IMR-90 (cell line): ENCODE measurements at regions not wholly inside any gene's neighbourhood (a gene's known extent, or its start where the extent isn't known, plus 50 kb on each side); places are given as distances from the start of the nearest gene placed in this dataset.

ENCODE experiments used
- ATAC-seq: fragments of 200-7000 bp; cut with Tn5 transposase; 2 replicates; pipeline ENCODE4 v1.9.1; 2020; ENCODE audit warnings: low read depth, mild to moderate bottlenecking, moderate library complexity
- BruUV-seq: library from RNA; stranded (reverse); fragments of 400-500 nt; replicated peaks from 2 replicates; lab custom pipeline; 2021; lab: Mats Ljungman, UMichigan
- CTCF ChIA-PET: fragments of 300-600 bp; formaldehyde crosslinking; extraction: SDS; loops from one replicate; lab custom pipeline; 2021; ENCODE audit warnings: antibody characterized with exemption; lab: Yijun Ruan, JAX
- POLR2A ChIA-PET: fragments of 300-600 bp; sonication (Branson Sonifier 250); formaldehyde crosslinking; loops from one replicate; lab custom pipeline; 2022; ENCODE audit warnings: antibody characterized with exemption; ENCODE audit not compliant: unreplicated experiment; lab: Charles Lee
- DNase-seq: peaks from one replicate; pipeline ENCODE4 v3.0.0; 2013
- H2AFZ ChIP-seq: replicated peaks from 2 replicates; pipeline ENCODE3; 2013; ENCODE audit warnings: low read length, mild to moderate bottlenecking; ENCODE audit not compliant: poor library complexity
- H2AK5ac ChIP-seq: 2 replicates; pipeline ENCODE4 v1.6.1; 2013; ENCODE audit warnings: low read depth, low read length, inconsistent platforms
- H2AK9ac ChIP-seq: replicated peaks from 2 replicates; pipeline ENCODE3; 2013; ENCODE audit warnings: mild to moderate bottlenecking, low read depth, low read length, moderate library complexity; ENCODE audit not compliant: poor library complexity
- H2BK120ac ChIP-seq: 2 replicates; pipeline ENCODE4 v1.6.1; 2013; ENCODE audit warnings: low read depth, low read length, inconsistent platforms
- H2BK15ac ChIP-seq: 3 replicates; pipeline ENCODE4 v1.6.1; 2013; ENCODE audit warnings: low read depth, low read length, inconsistent platforms
- H2BK20ac ChIP-seq: 2 replicates; pipeline ENCODE4 v1.6.1; 2013; ENCODE audit warnings: low read depth, mild to moderate bottlenecking, inconsistent platforms, low read length, moderate library complexity
- H2BK5ac ChIP-seq: 2 replicates; pipeline ENCODE4 v1.6.1; 2013; ENCODE audit warnings: mild to moderate bottlenecking, low read depth, low read length, inconsistent platforms; ENCODE audit not compliant: poor library complexity, severe bottlenecking
- H3K14ac ChIP-seq: replicated peaks from 2 replicates; pipeline ENCODE4 v1.6.1; 2013; ENCODE audit warnings: low read depth, low read length, inconsistent platforms
- H3K18ac ChIP-seq: 2 replicates; pipeline ENCODE4 v1.6.1; 2013; ENCODE audit warnings: low read depth, low read length, control low read depth
- H3K23ac ChIP-seq: 2 replicates; pipeline ENCODE4 v1.6.1; 2013; ENCODE audit warnings: low read depth, low read length, inconsistent platforms
- H3K27ac ChIP-seq: 2 replicates; pipeline ENCODE4 v1.5.1; 2013; ENCODE audit warnings: mild to moderate bottlenecking, control low read depth, low read length; ENCODE audit not compliant: insufficient read depth
- H3K27me3 ChIP-seq: 2 replicates; pipeline ENCODE4 v1.6.1; 2013; ENCODE audit warnings: low read length; ENCODE audit not compliant: control insufficient read depth, insufficient read depth
- H3K36me3 ChIP-seq: 2 replicates; pipeline ENCODE4 v1.6.1; 2013; ENCODE audit warnings: low read length, mixed read lengths; ENCODE audit not compliant: control insufficient read depth, insufficient read depth
- H3K4ac ChIP-seq: 2 replicates; pipeline ENCODE4 v1.6.1; 2013; ENCODE audit warnings: low read depth, low read length, inconsistent platforms
- H3K4me1 ChIP-seq: 2 replicates; pipeline ENCODE4 v1.6.1; 2013; ENCODE audit warnings: low read length, mixed read lengths; ENCODE audit not compliant: control insufficient read depth, insufficient read depth
- H3K4me2 ChIP-seq: 2 replicates; pipeline ENCODE4 v1.6.1; 2013; ENCODE audit warnings: low read depth, mild to moderate bottlenecking, control low read depth, low read length, moderate library complexity
- H3K4me3 ChIP-seq: 2 replicates; pipeline ENCODE4 v1.5.1; 2013; ENCODE audit warnings: low read depth, mild to moderate bottlenecking, control low read depth, low read length, moderate library complexity; ENCODE audit not compliant: insufficient read depth
- H3K56ac ChIP-seq: 2 replicates; pipeline ENCODE4 v1.6.1; 2013; ENCODE audit warnings: low read length, inconsistent platforms; ENCODE audit not compliant: insufficient read depth; ENCODE audit errors: extremely low read depth
- H3K79me1 ChIP-seq, 2 experiments: 2 replicates each; pipeline ENCODE4 v1.6.1; 2013; ENCODE audit warnings: low read length in 2 of 2, inconsistent platforms in 1 of 2, low read depth in 1 of 2
- H3K9ac ChIP-seq: 2 replicates; pipeline ENCODE4 v1.6.1; 2013; ENCODE audit warnings: low read depth, low read length, control low read depth
- H3K9me1 ChIP-seq: 2 replicates; pipeline ENCODE4 v1.6.1; 2013; ENCODE audit warnings: low read length, inconsistent platforms; ENCODE audit not compliant: insufficient read depth
- H3K9me3 ChIP-seq: 2 replicates; pipeline ENCODE4 v1.6.1; 2013; ENCODE audit warnings: low read length; ENCODE audit not compliant: control insufficient read depth, insufficient read depth
- H4K20me1 ChIP-seq: 2 replicates; pipeline ENCODE4 v1.6.1; 2013; ENCODE audit warnings: low read length, inconsistent platforms; ENCODE audit not compliant: insufficient read depth
- H4K5ac ChIP-seq: 2 replicates; pipeline ENCODE4 v1.6.1; 2013; ENCODE audit warnings: mild to moderate bottlenecking, low read depth, low read length, control low read depth
- H4K8ac ChIP-seq, 2 experiments: 2 replicates each; pipeline ENCODE4 v1.6.1; 2013; ENCODE audit warnings: low read depth in 2 of 2, low read length in 2 of 2, control low read depth in 1 of 2, inconsistent platforms in 1 of 2
- H4K91ac ChIP-seq: 2 replicates; pipeline ENCODE4 v1.6.1; 2013; ENCODE audit warnings: low read depth, low read length, inconsistent platforms; ENCODE audit not compliant: insufficient read depth
- MAZ ChIP-seq: IDR thresholded peaks from 2 replicates; pipeline ENCODE4 v1.6.1; 2012; ENCODE audit warnings: low read depth, mild to moderate bottlenecking, low read length, improper control_type of control experiment, moderate library complexity, borderline replicate concordance
- RFX5 ChIP-seq: IDR thresholded peaks from 2 replicates; pipeline ENCODE4 v1.8.0; 2012; ENCODE audit warnings: low read depth, mild to moderate bottlenecking, low read length, moderate library complexity
- WGBS, 2 experiments: methylation state at CpG; one replicate each; pipeline versions ENCODE4 v1.1.5 to v1.1.7; 2013; ENCODE audit warnings: missing lambda C conversion rate in 2 of 2; ENCODE audit not compliant: insufficient read length in 1 of 2; ENCODE audit errors: extremely low coverage in 2 of 2; 5-methylcytosine and 5-hydroxymethylcytosine counted together
- dilution Hi-C: fragments of 300-500 bp; cut with HindIII; formaldehyde crosslinking; loops from one replicate; pipeline ENCODE4 v1.14.3; 2018; ENCODE audit warnings: low sequenced_read_pairs; ENCODE audit not compliant: unreplicated experiment
- in situ Hi-C: fragments of 300-500 bp; cut with MboI; formaldehyde crosslinking; loops from 3 replicates; pipeline ENCODE4 v1.14.3; 2019; ENCODE audit warnings: low sequenced_read_pairs, inconsistent platforms, mixed read lengths
- intact Hi-C: fragments of 100-400 bp; cut with micrococcal nuclease; formaldehyde crosslinking; loops from 2 replicates; pipeline ENCODE4 v1.10.0; 2022
- TF ChIP-seq, protein P1 (sequence below): fragments of 150-350 bp; IDR thresholded peaks from 2 replicates; pipeline ENCODE4 v1.6.1; 2016; ENCODE audit warnings: low read depth, mild to moderate bottlenecking, low read length, moderate library complexity, borderline replicate concordance

DNA sequence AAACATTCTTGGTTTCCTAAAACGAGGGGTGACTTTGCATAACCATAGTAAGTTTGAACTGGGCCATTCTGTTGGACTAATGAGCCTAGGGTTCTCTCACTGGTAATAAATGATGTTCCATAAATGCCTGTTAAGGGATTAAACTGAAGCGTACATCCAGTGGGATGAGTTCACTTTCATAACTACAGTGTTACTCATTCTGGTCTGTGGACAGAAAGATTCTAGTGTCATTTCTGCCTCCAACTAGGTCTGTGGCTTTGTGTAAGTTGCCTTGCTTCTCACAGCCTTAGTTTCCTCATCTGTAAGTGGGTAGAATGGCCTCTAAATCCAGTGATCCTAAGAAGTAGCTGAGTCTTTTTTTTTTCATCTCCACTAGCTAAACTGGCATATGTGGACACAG is 1860.6 kb upstream of the PIK3C3 start:
- Histone ChIP-seq H2AK5ac (no peak overlapping the region), H3K14ac (no peak overlapping the region), H2AFZ (no peak overlapping the region), H3K4ac (no peak overlapping the region), H4K5ac (no peak overlapping the region), H2AK9ac (no peak overlapping the region), H3K79me1 (no peaks in the 10 kb centered on the region), H3K56ac (no peak overlapping the region), H4K20me1 (no peaks in the 10 kb centered on the region), H2BK15ac (no peak overlapping the region), H2BK120ac (no peak overlapping the region), H3K4me1 (no peaks in the 10 kb centered on the region), H2BK20ac (no peak overlapping the region), H3K9me1 (no peaks in the 10 kb centered on the region), H3K27ac (no peak overlapping the region), H3K36me3 (no peaks in the 10 kb centered on the region), H3K9ac (no peak overlapping the region), H4K91ac (no peak overlapping the region), H3K27me3 (no peaks in the 10 kb centered on the region), H4K8ac (no peak overlapping the region), H3K23ac (no peak overlapping the region), H3K9me3 (no peaks in the 10 kb centered on the region), H3K18ac (no peak overlapping the region), H3K4me2 (no peak overlapping the region), H3K4me3 (no peak overlapping the region), H2BK5ac (no peak overlapping the region)
- ATAC-seq (no peak), DNase-seq (no peak)
- intact Hi-C loops = no loop called here
- in situ Hi-C loops = no loop called here
- WGBS, 2 experiments = 50% methylated on average over 1 of the region's 2 CpGs; no CpG with 5 or more reads in 1 of the 2 experiments
- TF ChIP-seq MAZ (no peak), RFX5 (no peak)
- TF ChIP-seq, protein P1, sequence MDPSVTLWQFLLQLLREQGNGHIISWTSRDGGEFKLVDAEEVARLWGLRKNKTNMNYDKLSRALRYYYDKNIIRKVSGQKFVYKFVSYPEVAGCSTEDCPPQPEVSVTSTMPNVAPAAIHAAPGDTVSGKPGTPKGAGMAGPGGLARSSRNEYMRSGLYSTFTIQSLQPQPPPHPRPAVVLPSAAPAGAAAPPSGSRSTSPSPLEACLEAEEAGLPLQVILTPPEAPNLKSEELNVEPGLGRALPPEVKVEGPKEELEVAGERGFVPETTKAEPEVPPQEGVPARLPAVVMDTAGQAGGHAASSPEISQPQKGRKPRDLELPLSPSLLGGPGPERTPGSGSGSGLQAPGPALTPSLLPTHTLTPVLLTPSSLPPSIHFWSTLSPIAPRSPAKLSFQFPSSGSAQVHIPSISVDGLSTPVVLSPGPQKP = no peak
- ChIA-PET CTCF (interaction anchor here (0.6 to 1.2 kb wide), 3 partner anchors 9 to 54 kb away, joined by 3 to 4 read pairs (median 4); no protein-coding TSS in a partner anchor), POLR2A (no interaction called here)
- dilution Hi-C loops = no loop called here
- no TSS peak for BruUV-seq
